SK-N-SH (cell line): ENCODE measurements at regions not wholly inside any gene's neighbourhood (a gene's known extent, or its start where the extent isn't known, plus 50 kb on each side); places are given as distances from the start of the nearest gene placed in this dataset.

Source experiments
- CTCF ChIA-PET: fragments of 300-600, 350-600 bp; formaldehyde crosslinking; extraction: SDS; loops from one replicate; lab custom pipeline; 2021; lab: Yijun Ruan, JAX
- POLR2A ChIA-PET: fragments of 350-600 bp; sonication (Branson Sonifier 250); formaldehyde crosslinking; extraction: SDS; loops from one replicate; lab custom pipeline; 2020; ENCODE audit warnings: antibody characterized with exemption, inconsistent platforms; lab: Yijun Ruan, JAX
- DNase-seq: peaks from one replicate; pipeline ENCODE4 v3.0.0; 2012
- H2AFZ ChIP-seq: fragments of 200-600 bp; sonication (generic); 2 replicates; pipeline ENCODE4 v1.8.1; 2016; ENCODE audit warnings: antibody characterized with exemption, mild to moderate bottlenecking, low read depth
- H3F3A ChIP-seq: fragments of 200-600 bp; sonication (generic); replicated peaks from 2 replicates; pipeline ENCODE3; 2016; ENCODE audit warnings: antibody characterized with exemption, mild to moderate bottlenecking; ENCODE audit not compliant: insufficient read depth
- H3K27ac ChIP-seq, 2 experiments: fragments of 200-500 bp in 1 of 2; fragments of 200-600 bp in 1 of 2; sonication (Bioruptor generic) in 1 of 2; sonication (generic), shearing (Covaris generic) in 1 of 2; 2 replicates each; pipeline versions ENCODE4 v1.5.1 to v1.6.1; 2014 to 2016; ENCODE audit warnings: low read depth in 2 of 2, inconsistent platforms in 1 of 2, low read length in 1 of 2, mild to moderate bottlenecking in 1 of 2, mixed read lengths in 1 of 2
- H3K27me3 ChIP-seq: fragments of 200-600 bp; sonication (generic), shearing (Covaris generic); 2 replicates; pipeline ENCODE4 v1.6.1; 2016; ENCODE audit warnings: mixed run types; ENCODE audit not compliant: insufficient read depth
- H3K36me3 ChIP-seq, 2 experiments: fragments of 200-500 bp in 1 of 2; fragments of 200-600 bp in 1 of 2; sonication (Bioruptor generic) in 1 of 2; sonication (generic) in 1 of 2; replicated peaks in 1 of 2; 2 replicates each; pipeline versions ENCODE3 to v1.5.1; 2014 to 2016; ENCODE audit warnings: low read length in 1 of 2, mild to moderate bottlenecking in 1 of 2; ENCODE audit not compliant: insufficient read depth in 2 of 2, control insufficient read depth in 1 of 2
- H3K4me1 ChIP-seq, 2 experiments: fragments of 200-500 bp in 1 of 2; fragments of 200-600 bp in 1 of 2; sonication (Bioruptor generic) in 1 of 2; sonication (generic), shearing (Covaris generic) in 1 of 2; 2 replicates each; pipeline versions ENCODE4 v1.5.1 to v1.6.1; 2014 to 2016; ENCODE audit warnings: low read depth in 1 of 2, low read length in 1 of 2, mixed run types in 1 of 2; ENCODE audit not compliant: insufficient read depth in 2 of 2, control insufficient read depth in 1 of 2
- H3K4me2 ChIP-seq: fragments of 200-600 bp; sonication (generic), shearing (Covaris generic); 2 replicates; pipeline ENCODE4 v1.6.1; 2017; ENCODE audit warnings: mixed run types
- H3K4me3 ChIP-seq, 2 experiments: fragments of 200-500 bp in 1 of 2; fragments of 200-600 bp in 1 of 2; sonication (Bioruptor generic) in 1 of 2; sonication (generic), shearing (Covaris generic) in 1 of 2; 2 replicates each; pipeline versions ENCODE4 v1.5.1 to v1.8.1; 2014 to 2016; ENCODE audit warnings: low read depth in 2 of 2, inconsistent platforms in 1 of 2, low read length in 1 of 2, mild to moderate bottlenecking in 1 of 2, mixed read lengths in 1 of 2, moderate library complexity in 1 of 2
- H3K79me2 ChIP-seq: fragments of 200-600 bp; sonication (generic); 2 replicates; pipeline ENCODE4 v1.8.1; 2017; ENCODE audit warnings: mild to moderate bottlenecking; ENCODE audit not compliant: insufficient read depth
- H3K9ac ChIP-seq: fragments of 200-600 bp; sonication (generic); 2 replicates; pipeline ENCODE4 v1.6.1; 2017; ENCODE audit warnings: mixed run types
- H3K9me2 ChIP-seq: fragments of 200-600 bp; sonication (generic); 2 replicates; pipeline ENCODE4 v1.6.1; 2017; ENCODE audit warnings: mixed run types
- H3K9me3 ChIP-seq: fragments of 200-600 bp; sonication (generic); 2 replicates; pipeline ENCODE4 v1.6.1; 2017; ENCODE audit warnings: mixed run types, mild to moderate bottlenecking, moderate library complexity
- H4K20me1 ChIP-seq: fragments of 200-600 bp; sonication (generic); 2 replicates; pipeline ENCODE4 v1.6.1; 2017; ENCODE audit warnings: mild to moderate bottlenecking, mixed run types; ENCODE audit not compliant: insufficient read depth
- ELF1 ChIP-seq: IDR thresholded peaks from 2 replicates; pipeline ENCODE4 v1.4.0; 2012
- EZH2phosphoT487 ChIP-seq: fragments of 200-600 bp; sonication (generic); IDR thresholded peaks from 2 replicates; pipeline ENCODE4 v1.6.1; 2017; ENCODE audit warnings: low read depth, mixed run types, mild to moderate bottlenecking, antibody characterized with exemption, moderate library complexity, borderline replicate concordance
- GATA2 ChIP-seq: sonication (generic); formaldehyde crosslinking; IDR thresholded peaks from 2 replicates; pipeline ENCODE4 v1.5.0; 2020; ENCODE audit warnings: mild to moderate bottlenecking, missing genetic modification reagents
- IRF3 ChIP-seq: fragments of 150-350 bp; IDR thresholded peaks from 2 replicates; pipeline ENCODE4 v1.6.1; 2016; ENCODE audit warnings: mild to moderate bottlenecking, low read depth, low read length
- JUND ChIP-seq: IDR thresholded peaks from 2 replicates; pipeline ENCODE4 v1.4.0; 2012
- MXI1 ChIP-seq: IDR thresholded peaks from 2 replicates; pipeline ENCODE4 v1.6.1; 2012; ENCODE audit warnings: mild to moderate bottlenecking, low read depth, low read length, improper control_type of control experiment
- NFIC ChIP-seq: IDR thresholded peaks from 2 replicates; pipeline ENCODE4 v1.4.0; 2012; ENCODE audit warnings: borderline replicate concordance
- NRF1 ChIP-seq: IDR thresholded peaks from 2 replicates; pipeline ENCODE4 v1.6.1; 2012; ENCODE audit warnings: low read depth, mild to moderate bottlenecking, low read length
- PBX3 ChIP-seq: IDR thresholded peaks from 2 replicates; pipeline ENCODE4; 2012
- RAD21 ChIP-seq: IDR thresholded peaks from 2 replicates; pipeline ENCODE4 v1.6.1; 2012; ENCODE audit warnings: mild to moderate bottlenecking, low read length
- RCOR1 ChIP-seq: fragments of 150-350 bp; IDR thresholded peaks from 2 replicates; pipeline ENCODE4 v1.6.1; 2017; ENCODE audit warnings: antibody characterized with exemption, low read length
- REST ChIP-seq: IDR thresholded peaks from 2 replicates; pipeline ENCODE4 v1.6.1; 2012; ENCODE audit warnings: mild to moderate bottlenecking, low read depth, low read length, moderate library complexity
- SMC3 ChIP-seq: IDR thresholded peaks from 2 replicates; pipeline ENCODE4 v1.6.1; 2012; ENCODE audit warnings: low read depth, low read length, improper control_type of control experiment
- TAF1 ChIP-seq: IDR thresholded peaks from 2 replicates; pipeline ENCODE4 v1.6.1; 2012; ENCODE audit warnings: low read depth, mild to moderate bottlenecking, low read length, moderate library complexity, borderline replicate concordance
- TCF12 ChIP-seq: IDR thresholded peaks from 2 replicates; pipeline ENCODE4 v1.4.0; 2012
- TEAD4 ChIP-seq: IDR thresholded peaks from 2 replicates; pipeline ENCODE4 v1.4.0; 2012; ENCODE audit warnings: mild to moderate bottlenecking, borderline replicate concordance; ENCODE audit not compliant: insufficient read depth
- WGBS: methylation state at CpG from one replicate; pipeline ENCODE4 v1.1.6; 2017; ENCODE audit warnings: low lambda C conversion rate; 5-methylcytosine and 5-hydroxymethylcytosine counted together

- Histone ChIP-seq H4K20me1 (no peaks in the 10 kb centered on the region), H3K79me2 (no peaks in the 10 kb centered on the region), H3K4me2 (no peak overlapping the region), H3K36me3 (no peaks in the 10 kb centered on the region), H2AFZ (no peak overlapping the region), H3K4me1 (no peaks in the 10 kb centered on the region), H3K27ac (no peak overlapping the region), H3K9ac (no peak overlapping the region), H3K9me2 (no peaks in the 10 kb centered on the region), H3K27me3 (no peaks in the 10 kb centered on the region)
- POLR2A ChIA-PET = no interaction called here
- DNase-seq = no peak
- WGBS = 2% methylated on average over 3 of the region's 3 CpGs
- TF ChIP-seq TCF12 (no peak), JUND (no peak), REST (no peak), SMC3 (no peak), TEAD4 (no peak), ELF1 (no peak), IRF3 (no peak), RCOR1 (no peak), MXI1 (no peak), GATA2 (CRISPR knock-in tag) (no peak), PBX3 (no peak), NRF1 (no peak), NFIC (no peak), TAF1 (no peak), RAD21 (no peak)
- TF ChIP-seq, all 33 proteins: peak for 0
- CTCF ChIA-PET = no interaction called here
- Histone ChIP-seq H3K4me3 (no peak overlapping the region), H3F3A (no peaks in the 10 kb centered on the region), H3K9me3 (no peaks in the 10 kb centered on the region)
Measured at GRCh38 chrX:92230628-92231027, 451.5 kb downstream of the PCDH11X start.

- Histone ChIP-seq H3K79me2 (no peaks in the 10 kb centered on the region), H3K9ac (no peak overlapping the region), H3K36me3 (no peaks in the 10 kb centered on the region), H3F3A (no peaks in the 10 kb centered on the region), H3K4me2 (no peak overlapping the region), H3K9me2 (no peaks in the 10 kb centered on the region), H3K9me3 (no peaks in the 10 kb centered on the region), H4K20me1 (no peaks in the 10 kb centered on the region), H3K4me1 (no peaks in the 10 kb centered on the region), H3K4me3 (no peak overlapping the region), H3K27me3 (no peaks in the 10 kb centered on the region), H3K27ac (no peak overlapping the region), H2AFZ (no peak overlapping the region)
- no peak for TF ChIP-seq EZH2phosphoT487
- 18% methylated on average over 2 of the region's 2 CpGs for WGBS
- no peak for DNase-seq
- ChIA-PET CTCF (no interaction called here), POLR2A (no interaction called here)
Measured at GRCh38 chrX:92231391-92231790, 452.2 kb downstream of the PCDH11X start.
